Body of pancreas (tissue), 4 donors: ENCODE measurements at regions not wholly inside any gene's neighbourhood (a gene's known extent, or its start where the extent isn't known, plus 50 kb on each side); places are given as distances from the start of the nearest gene placed in this dataset.

ENCODE experiments used
- POLR2A ChIP-seq, 3 donors: fragments of 450-650 bp; IDR thresholded peaks; one replicate each; pipeline ENCODE4 v1.6.1; 2016; ENCODE audit warnings: antibody characterized with exemption in 3 of 3, mild to moderate bottlenecking in 2 of 3
- TF ChIP-seq, protein P1 (sequence below), 7 experiments: fragments of 450-650 bp in 4 of 7; fragments of 200-600 bp in 3 of 7; sonication (generic) in 3 of 7; IDR thresholded peaks; one replicate each; pipeline ENCODE4 v1.5.1; 2016 to 2019; ENCODE audit warnings: antibody characterized with exemption in 7 of 7

DNA sequence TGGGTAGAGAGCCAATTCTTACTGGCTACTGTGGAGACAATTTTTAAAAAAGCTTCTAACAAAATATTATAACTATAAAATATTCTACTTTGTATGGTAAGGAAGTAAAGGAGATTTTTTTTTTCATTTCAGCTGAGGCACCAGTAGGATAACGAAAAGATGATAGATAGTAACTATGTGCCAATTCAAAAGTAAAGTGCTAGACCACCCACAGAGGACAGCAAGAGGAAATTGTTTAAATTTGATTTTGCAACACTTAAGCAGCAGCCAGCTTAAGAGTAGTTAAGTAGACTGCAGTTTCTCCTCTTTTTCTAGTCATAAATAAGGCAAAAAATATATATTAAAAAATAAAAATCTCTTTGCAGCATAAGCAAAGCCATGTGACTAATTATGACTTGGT lies 1539.3 kb upstream of the ACO1 start:
- TF ChIP-seq, protein P1, sequence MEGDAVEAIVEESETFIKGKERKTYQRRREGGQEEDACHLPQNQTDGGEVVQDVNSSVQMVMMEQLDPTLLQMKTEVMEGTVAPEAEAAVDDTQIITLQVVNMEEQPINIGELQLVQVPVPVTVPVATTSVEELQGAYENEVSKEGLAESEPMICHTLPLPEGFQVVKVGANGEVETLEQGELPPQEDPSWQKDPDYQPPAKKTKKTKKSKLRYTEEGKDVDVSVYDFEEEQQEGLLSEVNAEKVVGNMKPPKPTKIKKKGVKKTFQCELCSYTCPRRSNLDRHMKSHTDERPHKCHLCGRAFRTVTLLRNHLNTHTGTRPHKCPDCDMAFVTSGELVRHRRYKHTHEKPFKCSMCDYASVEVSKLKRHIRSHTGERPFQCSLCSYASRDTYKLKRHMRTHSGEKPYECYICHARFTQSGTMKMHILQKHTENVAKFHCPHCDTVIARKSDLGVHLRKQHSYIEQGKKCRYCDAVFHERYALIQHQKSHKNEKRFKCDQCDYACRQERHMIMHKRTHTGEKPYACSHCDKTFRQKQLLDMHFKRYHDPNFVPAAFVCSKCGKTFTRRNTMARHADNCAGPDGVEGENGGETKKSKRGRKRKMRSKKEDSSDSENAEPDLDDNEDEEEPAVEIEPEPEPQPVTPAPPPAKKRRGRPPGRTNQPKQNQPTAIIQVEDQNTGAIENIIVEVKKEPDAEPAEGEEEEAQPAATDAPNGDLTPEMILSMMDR (IDR thresholded peaks at IDR 0.05), result no peak
- no peak for TF ChIP-seq POLR2A (IDR thresholded peaks at IDR 0.05)
